Transverse colon (tissue), 4 donors: ENCODE measurements at regions not wholly inside any gene's neighbourhood (a gene's known extent, or its start where the extent isn't known, plus 50 kb on each side); places are given as distances from the start of the nearest gene placed in this dataset.

Experiments used
- DNase-seq: peaks from one replicate; pipeline ENCODE4 v3.0.0-alpha.2; 2019
- H3K27ac ChIP-seq, 4 donors: fragments of 200-600 bp; sonication (generic); 2 replicates each; pipeline ENCODE4 v1.5.1; 2016 to 2018; ENCODE audit warnings: inconsistent platforms in 4 of 4
- H3K27me3 ChIP-seq: fragments of 200-600 bp; sonication (generic); 2 replicates; pipeline ENCODE4 v1.5.1; 2017; ENCODE audit warnings: inconsistent platforms
- H3K36me3 ChIP-seq, 4 donors: fragments of 200-600 bp; sonication (generic); 2 replicates each; pipeline ENCODE4 v1.5.1; 2017 to 2019; ENCODE audit warnings: inconsistent platforms in 4 of 4
- H3K4me1 ChIP-seq, 4 donors: fragments of 200-600 bp; sonication (generic); 2 replicates each; pipeline ENCODE4 v1.5.1; 2017 to 2020; ENCODE audit warnings: inconsistent platforms in 4 of 4
- H3K4me3 ChIP-seq, 4 donors: fragments of 200-600 bp; sonication (generic); 1 replicate in 1 of 4; 2 replicates in 3 of 4; pipeline versions ENCODE4 v1.5.1 to v1.6.1; 2017 to 2019; ENCODE audit warnings: inconsistent platforms in 4 of 4
- H3K9me3 ChIP-seq, 2 donors: fragments of 200-600 bp; sonication (generic); 2 replicates each; pipeline ENCODE4 v1.5.1; 2017 to 2019; ENCODE audit warnings: inconsistent platforms in 2 of 2
- EP300 ChIP-seq: sonication (generic); formaldehyde crosslinking; IDR thresholded peaks from one replicate; pipeline ENCODE4 v1.6.1; 2017; ENCODE audit warnings: antibody characterized with exemption, low read depth
- POLR2A ChIP-seq: fragments of 450-650 bp; IDR thresholded peaks from one replicate; pipeline ENCODE4 v1.6.1; 2016; ENCODE audit warnings: antibody characterized with exemption, mild to moderate bottlenecking, moderate library complexity
- POLR2AphosphoS5 ChIP-seq, 3 donors: sonication (generic); formaldehyde crosslinking; IDR thresholded peaks; one replicate each; pipeline ENCODE4 v1.6.1; 2016; ENCODE audit warnings: antibody characterized with exemption in 3 of 3
- WGBS, 2 donors: methylation state at CpG; one replicate each; pipeline ENCODE4 v1.1.5; 2018; ENCODE audit warnings: low coverage in 1 of 2; 5-methylcytosine and 5-hydroxymethylcytosine counted together
- in situ Hi-C, 4 donors: fragments of 200-750 bp; cut with MboI; loops; one replicate each; pipeline versions ENCODE4 v1.15.0 to v1.15.1; 2017; ENCODE audit warnings: low sequenced_read_pairs in 3 of 4, low pct_ligation_motif_present in 1 of 4, low pct_unique_long_range_greater_than_20kb in 1 of 4
- intact Hi-C: fragments of 100-400 bp; cut with DNase I; formaldehyde crosslinking; loops from one replicate; pipeline ENCODE4 v1.15.1; 2023; ENCODE audit warnings: low total_unique reads
- TF ChIP-seq, protein P1 (sequence below), 5 experiments: fragments of 200-600 bp in 3 of 5; fragments of 450-650 bp in 2 of 5; sonication (generic) in 3 of 5; IDR thresholded peaks; 1 replicate in 2 of 5; 2 replicates in 3 of 5; pipeline ENCODE4 v1.5.1; 2016 to 2017; ENCODE audit warnings: antibody characterized with exemption in 5 of 5, inconsistent platforms in 3 of 5, mild to moderate bottlenecking in 2 of 5, moderate library complexity in 1 of 5

DNA sequence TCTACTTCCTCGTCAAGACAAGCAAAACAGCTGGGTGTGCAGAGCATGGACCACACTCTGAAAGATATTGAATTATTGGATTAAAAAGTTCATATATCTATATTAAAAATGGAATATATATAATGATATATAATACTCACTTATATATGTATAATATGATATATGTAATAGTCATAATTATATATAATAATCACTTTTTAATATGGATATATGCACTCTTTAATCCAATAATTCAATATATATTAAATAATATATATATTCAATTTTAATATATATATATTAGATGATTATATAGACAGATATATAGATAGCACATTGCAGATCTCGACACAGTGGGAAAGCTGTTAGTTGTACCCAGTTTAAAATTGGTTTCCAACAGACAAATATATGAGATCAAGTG is 182.1 kb upstream of the CARD18 start:
- no peaks in the 10 kb centered on the region for H3K9me3 ChIP-seq
- DNase-seq = no peak
- H3K4me3 ChIP-seq = no peak overlapping the region
- 67 to 78% methylated on average over 2 of the region's 2 CpGs for WGBS, 2 donors
- no peaks in the 10 kb centered on the region for H3K36me3 ChIP-seq
- TF ChIP-seq, protein P1, sequence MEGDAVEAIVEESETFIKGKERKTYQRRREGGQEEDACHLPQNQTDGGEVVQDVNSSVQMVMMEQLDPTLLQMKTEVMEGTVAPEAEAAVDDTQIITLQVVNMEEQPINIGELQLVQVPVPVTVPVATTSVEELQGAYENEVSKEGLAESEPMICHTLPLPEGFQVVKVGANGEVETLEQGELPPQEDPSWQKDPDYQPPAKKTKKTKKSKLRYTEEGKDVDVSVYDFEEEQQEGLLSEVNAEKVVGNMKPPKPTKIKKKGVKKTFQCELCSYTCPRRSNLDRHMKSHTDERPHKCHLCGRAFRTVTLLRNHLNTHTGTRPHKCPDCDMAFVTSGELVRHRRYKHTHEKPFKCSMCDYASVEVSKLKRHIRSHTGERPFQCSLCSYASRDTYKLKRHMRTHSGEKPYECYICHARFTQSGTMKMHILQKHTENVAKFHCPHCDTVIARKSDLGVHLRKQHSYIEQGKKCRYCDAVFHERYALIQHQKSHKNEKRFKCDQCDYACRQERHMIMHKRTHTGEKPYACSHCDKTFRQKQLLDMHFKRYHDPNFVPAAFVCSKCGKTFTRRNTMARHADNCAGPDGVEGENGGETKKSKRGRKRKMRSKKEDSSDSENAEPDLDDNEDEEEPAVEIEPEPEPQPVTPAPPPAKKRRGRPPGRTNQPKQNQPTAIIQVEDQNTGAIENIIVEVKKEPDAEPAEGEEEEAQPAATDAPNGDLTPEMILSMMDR (IDR thresholded peaks at IDR 0.05) = no peak
- in situ Hi-C loops = no loop called here
- no peaks in the 10 kb centered on the region for H3K27me3 ChIP-seq
- H3K27ac ChIP-seq = no peak overlapping the region
- no peaks in the 10 kb centered on the region for H3K4me1 ChIP-seq
- intact Hi-C loops = no loop called here

DNA sequence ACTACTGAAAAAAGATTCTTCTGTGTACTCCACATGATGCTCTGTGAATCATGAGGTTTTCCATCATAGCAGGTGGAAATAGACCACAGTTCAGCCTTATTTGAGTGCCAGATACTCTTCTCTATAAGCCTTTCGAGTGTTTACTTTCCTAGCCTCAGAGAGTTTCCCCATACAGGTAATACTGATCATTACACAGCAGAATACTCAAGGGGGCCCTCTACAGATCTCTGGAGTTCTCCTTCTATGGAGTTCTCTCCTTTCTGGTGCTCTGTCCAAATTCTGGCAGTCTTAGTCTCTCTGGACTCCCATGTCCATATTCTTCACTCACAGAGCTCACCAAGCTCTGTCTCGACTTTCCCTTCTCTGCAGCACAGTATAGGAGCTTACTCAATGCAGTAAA is 175.7 kb upstream of the CARD18 start:
- DNase-seq = no peak
- H3K9me3 ChIP-seq = no peaks in the 10 kb centered on the region
- no peak overlapping the region for H3K27ac ChIP-seq
- H3K36me3 ChIP-seq = no peaks in the 10 kb centered on the region
- intact Hi-C loops (no loop called here), in situ Hi-C loops (no loop called here)
- no peaks in the 10 kb centered on the region for H3K27me3 ChIP-seq
- WGBS, 2 donors = 86 to 91% methylated on average over 2 of the region's 2 CpGs
- H3K4me1 ChIP-seq = no peaks in the 10 kb centered on the region
- no peak overlapping the region for H3K4me3 ChIP-seq
- TF ChIP-seq POLR2AphosphoS5 (IDR thresholded peaks at IDR 0.05) = no peak
- TF ChIP-seq EP300 = no peak
- TF ChIP-seq, protein P1 (IDR thresholded peaks at IDR 0.05) = no peak
- no peak for TF ChIP-seq POLR2A

DNA sequence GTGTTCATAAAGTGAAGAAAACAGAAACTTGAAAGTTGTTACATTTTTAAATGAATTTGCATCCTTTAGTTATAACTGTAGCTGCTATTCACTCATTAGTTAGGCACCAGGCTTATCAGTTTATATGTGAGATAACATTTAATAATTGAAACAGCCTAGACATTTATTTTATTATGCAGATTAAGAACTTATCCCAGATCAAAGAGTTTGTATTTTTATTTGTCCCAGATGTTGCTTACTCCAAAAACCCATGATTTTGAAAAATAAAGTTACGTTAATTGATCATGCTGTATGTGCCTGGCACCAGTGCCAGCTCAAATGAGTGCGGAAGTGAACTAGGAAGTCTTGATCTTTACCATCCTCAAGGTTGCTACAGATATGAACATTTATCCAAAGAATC is 172.7 kb upstream of the CARD18 start:
- in situ Hi-C loops = no loop called here
- 82 to 84% methylated on average over 2 of the region's 2 CpGs for WGBS, 2 donors

DNA sequence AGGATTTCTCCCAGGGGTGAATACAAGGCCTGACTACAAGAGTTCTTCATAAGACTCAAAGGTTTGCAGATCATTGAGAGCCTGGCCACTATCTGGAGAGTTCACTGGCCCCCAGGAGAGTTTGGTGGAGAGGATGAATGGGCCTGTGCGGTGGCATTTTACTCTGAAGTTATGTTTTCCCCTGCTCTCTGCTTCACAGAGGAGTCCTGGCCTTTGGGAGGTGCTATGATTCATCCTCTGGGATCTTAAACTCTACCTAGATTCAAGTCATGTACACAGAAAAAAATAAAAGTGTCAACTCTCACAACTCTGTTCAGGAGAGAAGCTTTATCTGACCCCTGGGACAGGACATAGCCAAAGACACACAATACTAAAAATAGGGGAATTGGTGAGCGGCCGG is 159.1 kb upstream of the CARD18 start:
- Histone ChIP-seq H3K4me3 (no peak overlapping the region), H3K9me3 (no peaks in the 10 kb centered on the region), H3K36me3 (no peaks in the 10 kb centered on the region), H3K27me3 (no peaks in the 10 kb centered on the region), H3K27ac (no peak overlapping the region), H3K4me1 (no peaks in the 10 kb centered on the region)
- WGBS, 2 donors = 91 to 98% methylated on average over 3 of the region's 3 CpGs
- in situ Hi-C loops (no loop called here), intact Hi-C loops (no loop called here)
- DNase-seq = no peak
- TF ChIP-seq POLR2AphosphoS5 (IDR thresholded peaks at IDR 0.05) (no peak), POLR2A (no peak), EP300 (no peak)
- TF ChIP-seq, protein P1 (IDR thresholded peaks at IDR 0.05) = no peak

More for the DNA sequence above, 172.7 kb upstream of the CARD18 start:
- Histone ChIP-seq H3K27me3 (no peaks in the 10 kb centered on the region), H3K9me3 (no peaks in the 10 kb centered on the region), H3K4me3 (no peak overlapping the region), H3K4me1 (no peaks in the 10 kb centered on the region), H3K36me3 (no peaks in the 10 kb centered on the region), H3K27ac (no peak overlapping the region)
- no peak for DNase-seq
- TF ChIP-seq POLR2A = no peak
- TF ChIP-seq POLR2AphosphoS5 (IDR thresholded peaks at IDR 0.05) = no peak
- TF ChIP-seq EP300 = no peak
- TF ChIP-seq, protein P1 (IDR thresholded peaks at IDR 0.05) = no peak
- intact Hi-C loops = no loop called here
